ENCODE measurements at regions not wholly inside any gene's neighbourhood (a gene's known extent, or its start where the extent isn't known, plus 50 kb on each side); places are given as distances from the start of the nearest gene placed in this dataset.

GRCh38 chr10:24010436-24010970 lies 198.4 kb upstream of the KIAA1217 start:
- no peak for DNase-seq (ENCODE audit: low read depth, low spot score)

- DNase-seq (ENCODE audit: low read depth, low spot score) = no peak
These were observed 196.6 kb upstream of the KIAA1217 start for GRCh38 chr10:24012249-24012803.

DNA sequence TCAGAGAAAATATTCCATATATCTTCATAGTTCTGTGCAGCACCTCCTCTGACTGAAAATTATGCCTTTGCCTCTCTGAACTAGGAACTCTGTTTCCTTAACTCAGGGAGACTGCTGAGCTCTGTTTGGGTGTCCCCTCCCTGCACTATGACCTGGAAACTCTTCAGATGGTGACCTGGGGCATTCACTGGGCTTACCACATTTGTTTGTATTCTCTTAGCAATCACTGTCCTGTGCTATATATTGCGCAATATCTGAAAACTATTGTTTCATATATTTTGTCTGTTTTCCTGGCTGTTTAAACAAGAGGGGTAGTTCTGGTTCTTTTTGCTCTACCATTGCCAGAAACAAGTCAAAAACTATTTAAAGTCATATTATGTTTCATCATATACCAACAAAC lies 181.8 kb upstream of the KIAA1217 start:
- DNase-seq (ENCODE audit: low read depth, low spot score) = no peak

GRCh38 chr10:24034571-24034970 lies 174.4 kb upstream of the KIAA1217 start:
- DNase-seq (ENCODE audit: low read depth, low spot score) = no peak

- no peak for DNase-seq (ENCODE audit: low read depth, low spot score)
These were observed 173.2 kb upstream of the KIAA1217 start for GRCh38 chr10:24035761-24036160.

GRCh38 chr10:24039315-24039714 lies 169.6 kb upstream of the KIAA1217 start:
- no peak for DNase-seq (ENCODE audit: low read depth, low spot score)

DNA sequence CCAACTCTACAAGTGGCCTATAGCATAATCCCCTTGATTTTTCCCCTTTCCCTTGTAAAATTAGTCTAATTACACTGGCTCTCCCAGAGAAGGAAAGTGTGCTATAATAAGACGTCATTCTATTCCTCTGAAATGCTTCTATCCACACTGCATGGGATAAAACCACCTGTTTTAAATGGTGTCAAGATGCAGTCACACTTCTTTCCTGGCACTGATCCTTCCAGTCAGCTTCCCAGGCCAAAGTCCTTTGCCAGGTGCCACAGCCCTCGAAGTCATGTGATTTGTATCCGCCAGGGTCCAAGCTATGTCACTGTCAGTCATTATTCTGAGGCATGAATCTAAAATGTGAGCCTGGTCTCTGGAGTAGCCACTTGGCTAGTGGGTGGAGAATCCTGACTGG lies 169.0 kb upstream of the KIAA1217 start:
- no peak for DNase-seq (ENCODE audit: low read depth, low spot score)

DNA sequence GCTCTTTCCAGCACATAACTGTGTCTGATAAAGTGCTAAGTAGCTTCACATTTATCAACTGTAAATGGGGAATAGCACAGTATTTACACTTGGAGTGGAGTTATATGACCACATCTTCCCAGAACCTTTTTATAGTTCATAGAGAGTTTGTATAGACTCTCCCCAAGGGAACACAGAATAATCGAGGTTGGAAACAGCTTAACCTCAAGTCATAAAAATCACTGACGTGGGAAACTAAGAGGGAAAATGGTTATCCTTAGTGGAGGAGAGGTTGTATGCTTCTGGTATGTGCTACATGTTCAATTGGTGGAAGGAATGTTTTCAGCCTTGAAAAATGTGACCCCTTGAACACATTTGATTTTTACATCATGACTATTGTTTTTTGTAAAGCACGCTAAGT lies 167.9 kb upstream of the KIAA1217 start:
- no peak for DNase-seq (ENCODE audit: low read depth, low spot score)

- DNase-seq (ENCODE audit: low read depth, low spot score) = no peak
These were observed 167.1 kb upstream of the KIAA1217 start for GRCh38 chr10:24041834-24042233.

GRCh38 chr10:24042884-24043283 lies 166.1 kb upstream of the KIAA1217 start:
- DNase-seq (ENCODE audit: low read depth, low spot score) = no peak

DNA sequence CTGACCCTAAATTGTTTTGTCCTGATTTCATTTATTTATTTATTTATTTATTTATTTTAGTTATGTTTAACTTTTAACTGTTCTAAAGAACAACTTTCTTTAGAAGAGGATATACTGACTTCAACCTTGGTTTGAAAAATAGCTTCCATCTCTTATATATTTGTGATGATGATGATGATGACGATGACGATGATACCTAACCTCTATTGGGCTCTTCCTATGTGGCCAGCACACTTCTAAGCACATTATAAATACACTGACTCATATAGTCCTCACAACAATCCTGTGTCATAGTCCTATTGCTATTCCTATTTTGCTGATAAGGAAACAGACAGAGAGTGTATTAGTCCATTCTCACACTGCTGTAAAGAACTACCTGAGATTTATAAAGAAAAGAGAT lies 162.9 kb upstream of the KIAA1217 start:
- no peak for DNase-seq (ENCODE audit: low read depth, low spot score)

DNA sequence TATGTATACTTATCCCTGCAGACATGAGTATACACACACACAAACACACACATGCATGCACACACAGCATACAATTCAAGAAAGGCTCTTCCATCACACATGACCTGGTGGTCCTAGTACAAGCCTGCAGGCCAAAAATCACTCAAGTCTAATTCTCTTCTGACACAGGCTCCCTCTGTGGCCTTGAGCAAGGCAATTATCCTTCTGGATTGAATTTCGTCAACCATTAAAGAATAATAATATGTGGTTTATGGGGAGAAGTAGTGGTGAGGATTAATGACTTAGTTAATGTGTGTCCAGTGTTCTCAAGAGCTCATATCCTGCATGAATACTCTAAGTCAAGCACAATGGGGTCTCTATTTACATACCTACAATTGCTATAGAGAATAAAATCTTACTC lies 161.8 kb upstream of the KIAA1217 start:
- DNase-seq (ENCODE audit: low read depth, low spot score) = no peak

- DNase-seq (ENCODE audit: low read depth, low spot score) = no peak
These were observed 154.5 kb upstream of the KIAA1217 start for GRCh38 chr10:24054421-24054820.

GRCh38 chr10:24080207-24080606 lies 128.7 kb upstream of the KIAA1217 start:
- DNase-seq (ENCODE audit: low read depth, low spot score) = no peak

- no peak for DNase-seq (ENCODE audit: low read depth, low spot score)
These were observed 122.4 kb upstream of the KIAA1217 start for GRCh38 chr10:24086296-24087086.

DNA sequence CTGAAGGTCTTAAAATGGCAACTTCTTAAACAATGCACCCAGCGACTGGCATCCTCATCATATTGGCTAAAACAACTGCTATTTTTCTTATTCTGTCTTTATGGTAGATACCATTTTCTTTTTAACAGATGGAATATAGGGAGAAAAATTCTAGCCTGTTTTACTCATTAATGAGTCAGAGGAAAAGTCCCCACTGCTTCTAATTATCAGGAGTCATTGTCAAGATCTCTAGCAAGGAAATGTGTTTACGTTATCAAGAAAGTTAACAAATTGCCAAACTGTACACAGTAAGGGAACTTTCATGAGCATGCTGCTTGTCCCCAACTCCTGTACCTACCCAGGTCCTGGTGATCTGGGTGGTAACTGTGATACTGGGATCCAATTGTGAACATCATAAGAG lies 117.7 kb upstream of the KIAA1217 start:
- no peak for DNase-seq (ENCODE audit: low read depth, low spot score)

DNA sequence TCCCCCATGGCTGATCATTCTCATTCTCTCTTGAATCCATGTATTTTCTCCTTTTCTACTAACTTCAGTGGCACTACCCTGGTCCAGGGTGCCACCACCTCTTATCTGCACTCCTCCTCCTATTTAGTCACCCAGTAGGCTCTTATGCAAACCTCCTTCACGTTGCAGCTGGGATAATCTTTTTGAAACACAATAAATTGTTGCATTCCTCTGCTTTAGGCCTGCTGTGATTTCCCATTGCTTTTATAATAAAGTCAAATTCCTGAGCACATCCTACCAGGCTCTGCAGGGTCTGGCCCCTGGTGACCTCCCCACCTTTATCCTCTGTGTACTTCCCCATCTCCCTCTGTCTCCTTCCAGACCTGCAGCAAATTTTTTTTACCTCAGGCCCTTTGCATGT lies 112.7 kb upstream of the KIAA1217 start:
- DNase-seq (ENCODE audit: low read depth, low spot score) = no peak

GRCh38 chr10:24097751-24098207 lies 111.2 kb upstream of the KIAA1217 start:
- DNase-seq (ENCODE audit: low read depth, low spot score) = no peak

DNA sequence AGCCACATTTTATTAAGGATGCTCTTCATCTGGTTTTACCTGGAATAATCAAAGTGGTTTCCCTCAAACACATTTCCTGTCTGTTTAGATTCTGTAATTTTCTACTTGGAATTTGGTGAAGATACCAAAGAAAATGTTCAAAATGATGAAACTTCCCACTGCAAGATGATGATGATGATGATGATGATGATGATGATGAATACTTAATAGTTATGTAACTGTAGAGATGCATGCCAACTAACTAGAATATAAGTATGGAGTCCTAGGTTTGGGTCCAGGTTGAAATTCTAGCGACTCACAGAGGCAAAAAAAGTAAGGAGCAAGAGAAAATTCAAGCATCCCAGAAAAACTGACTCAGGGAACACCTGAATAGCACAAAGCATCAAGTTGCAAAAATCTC lies 104.0 kb upstream of the KIAA1217 start:
- no peak for DNase-seq (ENCODE audit: low read depth, low spot score)

- no peak for DNase-seq (ENCODE audit: low read depth, low spot score)
These were observed 95.0 kb upstream of the KIAA1217 start for GRCh38 chr10:24113901-24114300.

- DNase-seq (ENCODE audit: low read depth, low spot score) = no peak
These were observed 94.4 kb upstream of the KIAA1217 start for GRCh38 chr10:24114556-24114955.

DNA sequence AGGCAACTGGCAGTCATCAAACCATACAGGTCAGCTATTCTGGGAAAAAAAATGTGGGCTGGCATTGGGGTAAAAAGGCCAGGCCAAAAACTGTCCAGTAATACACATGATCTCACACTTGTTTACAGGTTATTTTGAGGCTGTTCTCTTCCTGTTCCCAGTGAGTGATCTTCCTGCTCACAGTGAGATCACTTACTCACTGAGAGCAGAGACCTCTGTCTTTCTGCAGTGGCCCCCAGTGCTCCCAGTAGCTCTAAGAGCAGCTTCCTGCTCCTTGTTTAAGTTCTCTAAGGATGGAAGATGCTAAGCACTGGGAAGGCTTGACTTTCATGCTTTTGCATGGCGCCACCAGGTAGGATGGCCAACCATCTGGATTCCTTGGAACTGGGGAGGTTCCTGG lies 93.5 kb upstream of the KIAA1217 start:
- no peak for DNase-seq (ENCODE audit: low read depth, low spot score)

DNA sequence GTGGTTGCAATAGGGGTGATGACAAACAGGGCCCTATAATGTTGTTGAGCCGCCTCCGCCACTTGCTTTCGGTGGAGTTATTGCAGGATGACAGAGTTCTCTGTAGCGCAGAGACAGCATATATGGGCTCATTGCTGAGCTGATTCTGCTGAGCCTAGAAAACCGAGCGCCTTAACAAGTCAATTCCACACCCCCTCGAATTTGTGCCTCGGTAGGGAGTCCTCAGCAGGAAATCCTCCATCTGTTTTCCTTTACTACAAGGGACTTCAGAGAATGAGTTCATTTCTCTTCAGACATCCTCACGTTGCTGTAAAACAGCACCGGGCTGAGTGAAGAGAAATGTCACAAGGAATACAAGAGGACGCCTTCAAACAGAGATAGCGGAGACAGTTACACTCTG lies 90.7 kb upstream of the KIAA1217 start:
- DNase-seq (ENCODE audit: low read depth, low spot score) = no peak
